ENCODE measurements at regions not wholly inside any gene's neighbourhood (a gene's known extent, or its start where the extent isn't known, plus 50 kb on each side); places are given as distances from the start of the nearest gene placed in this dataset.

DNA sequence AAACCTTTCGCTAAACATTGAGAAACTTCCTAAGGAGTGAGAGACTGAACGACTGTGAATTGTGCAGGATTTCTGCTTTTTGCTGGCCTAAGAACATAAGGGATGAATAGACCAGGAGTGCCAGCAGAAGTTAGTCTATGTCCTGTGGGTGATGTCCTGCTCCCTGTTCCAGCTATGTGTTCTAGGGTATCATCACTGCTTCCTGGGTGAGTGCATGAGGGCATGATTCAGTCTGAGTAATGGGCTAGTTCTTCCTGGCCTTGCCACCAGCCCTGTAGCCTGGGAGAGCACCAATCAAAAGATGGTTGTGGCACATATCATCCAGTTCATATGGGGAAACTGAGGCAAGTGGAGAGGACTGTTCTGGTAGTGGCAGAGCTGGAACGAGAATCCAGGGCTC lies 153.9 kb upstream of the TPM1 start:
- ChIA-PET POLR2A (no interaction called here), CTCF (ENCODE audit: unreplicated experiment) (no interaction called here)
- Histone ChIP-seq H3K27ac (ENCODE audit: low read depth, low read length, poor library complexity, severe bottlenecking) (no peak overlapping the region), H3K9me2 (ENCODE audit: insufficient read depth, low read length) (no peaks in the 10 kb centered on the region), H3K36me3 (ENCODE audit: insufficient read depth, low read length) (no peaks in the 10 kb centered on the region), H3K4me3 (ENCODE audit: low read depth, low read length, poor library complexity, severe bottlenecking) (no peak overlapping the region), H4K20me1 (ENCODE audit: insufficient read depth, low read length) (no peaks in the 10 kb centered on the region), H3K4me2 (ENCODE audit: low read length) (no peak overlapping the region), H3K4me1 (ENCODE audit: insufficient read depth, low read length, poor library complexity, severe bottlenecking) (no peaks in the 10 kb centered on the region), H3K79me2 (ENCODE audit: insufficient read depth, low read depth, low read length) (no peaks in the 10 kb centered on the region), H2AFZ (ENCODE audit: low read length) (no peak overlapping the region), H3K9me3 (ENCODE audit: low read length) (no peaks in the 10 kb centered on the region)
- no peak for DNase-seq (ENCODE audit: low spot score)
- BruUV-seq (replicated peaks), result no TSS peak
- intact Hi-C loops (cut with micrococcal nuclease; ENCODE audit: unreplicated experiment), result no loop called here
- no peak for TF ChIP-seq EZH2phosphoT487 (IDR thresholded peaks at IDR 0.05; ENCODE audit: borderline replicate concordance, low read depth, low read length)
- TF ChIP-seq CTCF (conservative IDR thresholded peaks at IDR 0.05; ENCODE audit: low read length), result no peak

- no peaks in the 10 kb centered on the region for H4K20me1 ChIP-seq (ENCODE audit: insufficient read depth, low read length)
- no peak for DNase-seq (ENCODE audit: low spot score)
- POLR2A ChIA-PET, result no interaction called here
- no peaks in the 10 kb centered on the region for H3K36me3 ChIP-seq (ENCODE audit: insufficient read depth, low read length)
- no peaks in the 10 kb centered on the region for H3K9me2 ChIP-seq (ENCODE audit: insufficient read depth, low read length)
- intact Hi-C loops (cut with micrococcal nuclease; ENCODE audit: unreplicated experiment), result no loop called here
- no peaks in the 10 kb centered on the region for H3K9me3 ChIP-seq (ENCODE audit: low read length)
- no peak overlapping the region for H2AFZ ChIP-seq (ENCODE audit: low read length)
- TF ChIP-seq EZH2phosphoT487 (IDR thresholded peaks at IDR 0.05; ENCODE audit: borderline replicate concordance, low read depth, low read length) (no peak), CTCF (conservative IDR thresholded peaks at IDR 0.05; ENCODE audit: low read length) (no peak)
- CTCF ChIA-PET (ENCODE audit: unreplicated experiment), result no interaction called here
- no peak overlapping the region for H3K4me2 ChIP-seq (ENCODE audit: low read length)
- no peaks in the 10 kb centered on the region for H3K79me2 ChIP-seq (ENCODE audit: insufficient read depth, low read depth, low read length)
- no peak overlapping the region for H3K27ac ChIP-seq (ENCODE audit: low read depth, low read length, poor library complexity, severe bottlenecking)
- no TSS peak for BruUV-seq (replicated peaks)
- H3K4me1 ChIP-seq (ENCODE audit: insufficient read depth, low read length, poor library complexity, severe bottlenecking), result no peaks in the 10 kb centered on the region
- H3K4me3 ChIP-seq (ENCODE audit: low read depth, low read length, poor library complexity, severe bottlenecking), result no peak overlapping the region
These were observed 153.3 kb upstream of the TPM1 start for GRCh38 chr15:62889141-62889661.

GRCh38 chr15:62889734-62890505 lies 152.6 kb upstream of the TPM1 start:
- BruUV-seq (replicated peaks), result no TSS peak
- Histone ChIP-seq H3K36me3 (ENCODE audit: insufficient read depth, low read length) (no peaks in the 10 kb centered on the region), H2AFZ (ENCODE audit: low read length) (no peak overlapping the region), H3K79me2 (ENCODE audit: insufficient read depth, low read depth, low read length) (no peaks in the 10 kb centered on the region), H3K9me3 (ENCODE audit: low read length) (no peaks in the 10 kb centered on the region), H3K4me1 (ENCODE audit: insufficient read depth, low read length, poor library complexity, severe bottlenecking) (no peaks in the 10 kb centered on the region), H3K9me2 (ENCODE audit: insufficient read depth, low read length) (no peaks in the 10 kb centered on the region), H4K20me1 (ENCODE audit: insufficient read depth, low read length) (no peaks in the 10 kb centered on the region), H3K27ac (ENCODE audit: low read depth, low read length, poor library complexity, severe bottlenecking) (no peak overlapping the region), H3K4me2 (ENCODE audit: low read length) (no peak overlapping the region), H3K4me3 (ENCODE audit: low read depth, low read length, poor library complexity, severe bottlenecking) (no peak overlapping the region)
- intact Hi-C loops (cut with micrococcal nuclease; ENCODE audit: unreplicated experiment), result no loop called here
- DNase-seq (ENCODE audit: low spot score), result no peak
- CTCF ChIA-PET (ENCODE audit: unreplicated experiment), result no interaction called here
- no peak for TF ChIP-seq EZH2phosphoT487 (IDR thresholded peaks at IDR 0.05; ENCODE audit: borderline replicate concordance, low read depth, low read length)
- TF ChIP-seq CTCF (conservative IDR thresholded peaks at IDR 0.05; ENCODE audit: low read length), result no peak
- POLR2A ChIA-PET, result no interaction called here
